SK-N-SH (cell line): ENCODE measurements at regions not wholly inside any gene's neighbourhood (a gene's known extent, or its start where the extent isn't known, plus 50 kb on each side); places are given as distances from the start of the nearest gene placed in this dataset.
"Not testable (repeated sequence)": the region's sequence is repeated elsewhere in the genome, so short reads cannot be mapped to it uniquely, and the experiment has no call there.

Experiments
- CTCF ChIP-seq: fragments of 200-600 bp; sonication (generic); IDR thresholded peaks from 2 replicates; pipeline ENCODE4 v1.6.1; 2017; ENCODE audit warnings: antibody characterized with exemption, mild to moderate bottlenecking, moderate library complexity
- FOSL2 ChIP-seq: IDR thresholded peaks from 2 replicates; pipeline ENCODE4 v1.4.0; 2012; ENCODE audit warnings: low read depth, mild to moderate bottlenecking, moderate library complexity, borderline replicate concordance
- FOXJ3 ChIP-seq: sonication (generic); formaldehyde crosslinking; IDR thresholded peaks from 2 replicates; pipeline ENCODE4 v1.5.1; 2020; ENCODE audit warnings: mild to moderate bottlenecking, missing genetic modification reagents
- IRF3 ChIP-seq: fragments of 150-350 bp; IDR thresholded peaks from 2 replicates; pipeline ENCODE4 v1.6.1; 2016; ENCODE audit warnings: mild to moderate bottlenecking, low read depth, low read length
- JUND ChIP-seq: IDR thresholded peaks from 2 replicates; pipeline ENCODE4 v1.4.0; 2012
- MAX ChIP-seq: IDR thresholded peaks from 2 replicates; pipeline ENCODE4 v1.4.0; 2012; ENCODE audit warnings: low read depth
- PBX3 ChIP-seq: IDR thresholded peaks from 2 replicates; pipeline ENCODE4; 2012
- POLR2AphosphoS5 ChIP-seq: IDR thresholded peaks from 2 replicates; pipeline ENCODE4 v1.6.1; 2012; ENCODE audit warnings: low read depth, low read length
- RFX5 ChIP-seq: IDR thresholded peaks from 2 replicates; pipeline ENCODE4 v1.6.1; 2012; ENCODE audit warnings: mild to moderate bottlenecking, improper control_type of control experiment, low read length
- TCF12 ChIP-seq: IDR thresholded peaks from 2 replicates; pipeline ENCODE4 v1.4.0; 2012
- YY1 ChIP-seq: IDR thresholded peaks from 2 replicates; pipeline ENCODE4 v1.4.0; 2012; ENCODE audit warnings: low read depth, mild to moderate bottlenecking
- ZBTB33 ChIP-seq: IDR thresholded peaks from 2 replicates; pipeline ENCODE4 v1.4.0; 2012; ENCODE audit warnings: low read depth, borderline replicate concordance

GRCh38 chrX:37925761-37926160 lies 78.4 kb upstream of the DYNLT3 start:
- TF ChIP-seq CTCF; RFX5; FOSL2; IRF3; POLR2AphosphoS5; JUND; ZBTB33; PBX3; TCF12; FOXJ3 (CRISPR knock-in tag); YY1; MAX: not testable (repeated sequence)
